Heart left ventricle (tissue), 16 donors: ENCODE measurements at regions not wholly inside any gene's neighbourhood (a gene's known extent, or its start where the extent isn't known, plus 50 kb on each side); places are given as distances from the start of the nearest gene placed in this dataset.
A peak's percentile ranks its signal among the peaks of the same experiment; 100 is the strongest.

Experiments
- ATAC-seq, 4 donors: fragments of 200-7000 bp; cut with Tn5 transposase; one replicate each; pipeline ENCODE4 v1.9.1; 2020 to 2022; ENCODE audit warnings: moderate library complexity in 4 of 4, mild to moderate bottlenecking in 3 of 4, moderate number of reproducible peaks in 1 of 4
- DNase-seq, 5 donors: peaks; one replicate each; pipeline ENCODE4 v3.0.0-alpha.2; 2020
- H3K27ac ChIP-seq, 12 donors: fragments of 200-600 bp; sonication (generic) in 4 of 12; one replicate each; pipeline versions ENCODE4 v1.5.0 to v1.8.0; 2016 to 2022; ENCODE audit warnings: mild to moderate bottlenecking in 2 of 12
- H3K27me3 ChIP-seq, 9 donors: fragments of 200-600 bp; sonication (generic) in 2 of 9; one replicate each; pipeline versions ENCODE4 v1.5.1 to v1.8.0; 2016 to 2022; ENCODE audit warnings: mild to moderate bottlenecking in 3 of 9
- H3K36me3 ChIP-seq, 9 donors: fragments of 200-600 bp; sonication (generic) in 2 of 9; one replicate each; pipeline versions ENCODE4 v1.5.0 to v1.8.0; 2018 to 2022; ENCODE audit warnings: mild to moderate bottlenecking in 2 of 9
- H3K4me1 ChIP-seq, 12 donors: fragments of 200-600 bp; sonication (generic) in 4 of 12; one replicate each; pipeline versions ENCODE4 v1.5.0 to v1.8.0; 2016 to 2022; ENCODE audit warnings: mild to moderate bottlenecking in 3 of 12
- H3K4me3 ChIP-seq, 12 donors: fragments of 200-600 bp; sonication (generic) in 4 of 12; one replicate each; pipeline versions ENCODE4 v1.5.0 to v1.8.0; 2017 to 2022; ENCODE audit warnings: mild to moderate bottlenecking in 9 of 12, moderate library complexity in 4 of 12
- H3K9me3 ChIP-seq, 12 donors: fragments of 200-600 bp; sonication (generic) in 4 of 12; one replicate each; pipeline versions ENCODE4 v1.5.0 to v1.8.0; 2016 to 2022; ENCODE audit warnings: mild to moderate bottlenecking in 1 of 12
- CTCF ChIP-seq, 12 donors: fragments of 200-600 bp; sonication (generic) in 4 of 12; IDR thresholded peaks; one replicate each; pipeline versions ENCODE4 v1.5.0 to v1.8.0; 2018 to 2022; ENCODE audit warnings: antibody characterized with exemption in 12 of 12, mild to moderate bottlenecking in 5 of 12
- POLR2A ChIP-seq, 2 donors: fragments of 450-650 bp; IDR thresholded peaks; one replicate each; pipeline ENCODE4 v1.6.1; 2017; ENCODE audit warnings: antibody characterized with exemption in 2 of 2, mild to moderate bottlenecking in 2 of 2, moderate library complexity in 2 of 2
- WGBS, 4 donors: extraction: QIAGEN DNeasy Blood & Tissue Kit in 2 of 4; methylation state at CpG; one replicate each; pipeline versions ENCODE4 v1.1.5 to v1.1.7; 2013 to 2018; 5-methylcytosine and 5-hydroxymethylcytosine counted together
- intact Hi-C, 10 donors: fragments of 100-400 bp; cut with DNase I; formaldehyde crosslinking; loops; one replicate each; pipeline versions ENCODE4 v1.11.1 to v1.14.2; 2022
- donor health status: ischemic (EF 13 %, LVEDD 7.1; RV severe dilation, severe dysfunction).
- donor health status: healthy with polysubstance abuse.
- donor health status: DM: no; HTN: yes; CAD: no.
- donor health status: DM: no; HTN: no; CAD: no.
- donor health status: ischemic (EF 25% LVEDD 6.9; RV normal size, moderate dysfunction).
- donor health status: ischemic (EF 25% LVEDD 5.7; RV mildly dilated, moderate dysfunction).
- donor health status: healthy.
- donor health status: DM: yes; HTN: yes; CAD: no.
- donor health status: ischemic (EF 35%, LVEDD 5.7; RV mildly dilated, moderate dysfunction).
- donor health status: nonischemic (EF 11% LVEDD 7.7; RV severe dilation, severe dysfunction).
- donor health status: DM: yes; HTN: yes; CAD: no.
- donor health status: PGD.
- donor health status: ischemic (EF 29% LVEDD 5.4; RV normal size, mild dysfunction).
- donor health status: nonischemic (EF 23%, LVEDD 6.1; RV moderate dilation, normal function).

GRCh38 chr5:122722341-122722740, 52.5 kb upstream of the SNX2 start:
- peaks cover 0 to 5% (median 0%) of the 10 kb centered on the region in 9 donors for H3K27me3 ChIP-seq
- H3K9me3 ChIP-seq: no peaks in the 10 kb centered on the region
- 90 to 98% (median 92%) methylated on average over 2 of the region's 2 CpGs for WGBS, 4 donors
- H3K4me1 ChIP-seq: peaks cover 0 to 14% (median 0%) of the 10 kb centered on the region in 12 donors
- intact Hi-C loops: no loop called here
- no peak overlapping the region for H3K4me3 ChIP-seq
- no peak overlapping the region for H3K27ac ChIP-seq
- H3K36me3 ChIP-seq: no peaks in the 10 kb centered on the region
- no peak for ATAC-seq
- no peak for DNase-seq
- TF ChIP-seq CTCF (IDR thresholded peaks at IDR 0.05): no peak
- TF ChIP-seq POLR2A (IDR thresholded peaks at IDR 0.05): no peak

- Histone ChIP-seq H3K36me3 (no peaks in the 10 kb centered on the region), H3K27me3 (peaks cover 0 to 5% (median 0%) of the 10 kb centered on the region in 9 donors), H3K4me1 (peaks cover 0 to 14% (median 0%) of the 10 kb centered on the region in 12 donors), H3K9me3 (peaks cover 0 to 6% (median 0%) of the 10 kb centered on the region in 12 donors), H3K4me3 (no peak overlapping the region), H3K27ac (peak overlapping the region in 2 of 12 donors; percentile 6 to 13)
- WGBS, 4 donors: 59 to 68% (median 63%) methylated on average over 4 of the region's 4 CpGs
- DNase-seq: no peak
- ATAC-seq: peak in 2 of 4 donors; percentile 28 to 49
- TF ChIP-seq POLR2A (IDR thresholded peaks at IDR 0.05): no peak
- TF ChIP-seq CTCF (IDR thresholded peaks at IDR 0.05): no peak
- intact Hi-C loops: no loop called here
These were observed 51.1 kb upstream of the SNX2 start for GRCh38 chr5:122723606-122724352.
